ENCODE measurements at regions not wholly inside any gene's neighbourhood (a gene's known extent, or its start where the extent isn't known, plus 50 kb on each side); places are given as distances from the start of the nearest gene placed in this dataset.

DNA sequence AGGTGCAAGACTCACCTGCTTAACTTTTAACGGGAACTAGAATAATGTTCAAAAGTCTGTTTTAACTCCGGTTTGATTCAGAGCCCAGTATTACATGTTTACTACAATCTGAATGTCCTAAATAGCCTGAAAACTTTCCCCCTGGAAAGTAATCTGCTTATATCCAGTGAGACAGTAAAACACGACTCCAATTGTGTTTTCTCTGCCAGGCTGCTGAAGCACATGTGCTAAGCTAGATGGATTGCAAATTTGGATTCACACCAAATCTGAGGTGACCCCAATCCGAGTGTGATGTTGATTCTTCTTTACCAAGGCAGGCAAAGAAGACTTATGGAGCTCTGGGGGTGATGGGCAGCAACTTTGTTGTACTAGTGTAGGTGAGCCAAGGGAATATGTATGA is 158.7 kb upstream of the PDGFD start:
- intact Hi-C loops (cut with DNase I), result no loop called here
- no peak for DNase-seq (ENCODE audit: low spot score)
- no peaks in the 10 kb centered on the region for H3K4me1 ChIP-seq (replicated peaks)
- no peaks in the 10 kb centered on the region for H3K9me3 ChIP-seq
- TF ChIP-seq POLR2A (IDR thresholded peaks at IDR 0.05), result no peak
- no peak for TF ChIP-seq POLR2AphosphoS5 (IDR thresholded peaks at IDR 0.05)
- TF ChIP-seq, protein P1, sequence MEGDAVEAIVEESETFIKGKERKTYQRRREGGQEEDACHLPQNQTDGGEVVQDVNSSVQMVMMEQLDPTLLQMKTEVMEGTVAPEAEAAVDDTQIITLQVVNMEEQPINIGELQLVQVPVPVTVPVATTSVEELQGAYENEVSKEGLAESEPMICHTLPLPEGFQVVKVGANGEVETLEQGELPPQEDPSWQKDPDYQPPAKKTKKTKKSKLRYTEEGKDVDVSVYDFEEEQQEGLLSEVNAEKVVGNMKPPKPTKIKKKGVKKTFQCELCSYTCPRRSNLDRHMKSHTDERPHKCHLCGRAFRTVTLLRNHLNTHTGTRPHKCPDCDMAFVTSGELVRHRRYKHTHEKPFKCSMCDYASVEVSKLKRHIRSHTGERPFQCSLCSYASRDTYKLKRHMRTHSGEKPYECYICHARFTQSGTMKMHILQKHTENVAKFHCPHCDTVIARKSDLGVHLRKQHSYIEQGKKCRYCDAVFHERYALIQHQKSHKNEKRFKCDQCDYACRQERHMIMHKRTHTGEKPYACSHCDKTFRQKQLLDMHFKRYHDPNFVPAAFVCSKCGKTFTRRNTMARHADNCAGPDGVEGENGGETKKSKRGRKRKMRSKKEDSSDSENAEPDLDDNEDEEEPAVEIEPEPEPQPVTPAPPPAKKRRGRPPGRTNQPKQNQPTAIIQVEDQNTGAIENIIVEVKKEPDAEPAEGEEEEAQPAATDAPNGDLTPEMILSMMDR (IDR thresholded peaks at IDR 0.05), result no peak
- no peaks in the 10 kb centered on the region for H3K36me3 ChIP-seq
- H3K4me3 ChIP-seq, result no peak overlapping the region
- WGBS, result 53% methylated on average over 4 of the region's 4 CpGs
- no peak overlapping the region for H3K27ac ChIP-seq
- H3K27me3 ChIP-seq (replicated peaks; ENCODE audit: insufficient read depth), result no peaks in the 10 kb centered on the region

DNA sequence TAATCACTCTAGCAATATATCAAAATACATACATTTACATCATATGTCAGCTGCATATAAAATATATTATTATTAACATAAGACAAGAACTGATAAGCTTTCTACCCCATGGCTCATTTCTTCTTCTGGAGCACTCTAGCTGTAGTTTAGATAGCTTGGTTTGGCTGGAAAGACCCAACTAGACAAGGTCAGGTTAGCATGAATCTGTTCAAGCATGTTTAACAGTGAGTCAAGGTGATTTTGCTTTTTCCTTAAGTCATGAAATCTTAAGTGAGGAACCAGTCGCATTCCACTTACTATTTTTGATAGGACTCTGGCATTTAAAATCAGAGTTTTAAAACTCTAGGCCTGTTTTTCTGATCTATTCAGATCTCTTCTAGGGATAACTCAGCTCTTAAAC is 157.0 kb upstream of the PDGFD start:
- Histone ChIP-seq H3K27ac (no peak overlapping the region), H3K27me3 (replicated peaks; ENCODE audit: insufficient read depth) (no peaks in the 10 kb centered on the region), H3K4me1 (replicated peaks) (no peaks in the 10 kb centered on the region), H3K9me3 (no peaks in the 10 kb centered on the region), H3K36me3 (no peaks in the 10 kb centered on the region), H3K4me3 (no peak overlapping the region)
- DNase-seq (ENCODE audit: low spot score), result no peak
- WGBS, result 91% methylated on average over 1 of the region's 1 CpG
- TF ChIP-seq POLR2A (IDR thresholded peaks at IDR 0.05) (no peak), POLR2AphosphoS5 (IDR thresholded peaks at IDR 0.05) (no peak)
- TF ChIP-seq, protein P1 (IDR thresholded peaks at IDR 0.05), result no peak
- intact Hi-C loops (cut with DNase I), result no loop called here

DNA sequence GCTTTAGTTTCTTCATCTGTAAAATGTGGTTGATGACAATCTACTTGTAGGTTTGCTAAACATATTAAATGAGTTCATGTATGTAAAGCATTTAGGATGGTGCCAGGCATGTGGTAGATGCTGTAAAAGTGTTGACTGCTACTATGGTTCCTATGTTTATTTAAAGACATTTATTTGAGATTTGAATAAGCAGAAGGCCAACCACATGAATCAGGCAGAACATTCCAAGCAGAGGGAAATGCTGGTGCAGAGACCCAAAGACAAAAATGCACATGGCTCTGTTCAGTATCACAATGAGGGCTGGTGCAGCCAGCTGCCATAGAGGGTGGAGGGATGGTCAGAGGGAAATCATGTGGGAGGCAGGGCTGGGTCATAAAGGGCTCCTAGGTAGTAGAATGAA is 156.2 kb upstream of the PDGFD start:
- intact Hi-C loops (cut with DNase I), result no loop called here
- TF ChIP-seq POLR2AphosphoS5 (IDR thresholded peaks at IDR 0.05) (no peak), POLR2A (IDR thresholded peaks at IDR 0.05) (no peak)
- TF ChIP-seq, protein P1 (IDR thresholded peaks at IDR 0.05), result no peak
- no peaks in the 10 kb centered on the region for H3K9me3 ChIP-seq

DNA sequence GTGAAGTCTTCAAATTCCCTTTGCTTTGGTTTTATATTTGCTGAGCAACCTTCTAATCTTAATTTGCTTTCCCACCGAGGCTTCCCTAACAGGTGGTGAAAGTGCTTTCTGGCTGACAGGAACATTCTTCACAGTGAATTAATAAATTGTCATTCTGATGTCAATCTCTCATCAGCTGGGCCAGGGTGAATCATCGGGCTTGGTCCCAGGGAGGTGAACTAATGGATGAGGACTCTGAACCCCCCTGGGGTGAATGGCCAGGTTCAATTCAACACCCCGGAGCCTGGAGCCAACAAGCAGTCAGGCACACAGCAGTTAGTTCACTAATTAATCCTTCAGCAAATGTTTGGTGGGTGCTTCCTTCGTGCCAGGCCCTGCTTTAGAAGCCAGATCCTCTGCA is 155.4 kb upstream of the PDGFD start:
- no peak for TF ChIP-seq POLR2AphosphoS5 (IDR thresholded peaks at IDR 0.05)
- TF ChIP-seq, protein P1 (IDR thresholded peaks at IDR 0.05), result no peak
- TF ChIP-seq POLR2A (IDR thresholded peaks at IDR 0.05), result no peak
- Histone ChIP-seq H3K27me3 (replicated peaks; ENCODE audit: insufficient read depth) (no peaks in the 10 kb centered on the region), H3K4me1 (replicated peaks) (no peaks in the 10 kb centered on the region), H3K36me3 (no peaks in the 10 kb centered on the region), H3K4me3 (no peak overlapping the region), H3K9me3 (no peaks in the 10 kb centered on the region), H3K27ac (no peak overlapping the region)
- DNase-seq (ENCODE audit: low spot score), result no peak
- WGBS, result 75% methylated on average over 4 of the region's 4 CpGs
- intact Hi-C loops (cut with DNase I), result no loop called here

More for the DNA sequence above, 156.2 kb upstream of the PDGFD start:
- no peaks in the 10 kb centered on the region for H3K36me3 ChIP-seq
- no peak overlapping the region for H3K27ac ChIP-seq
- H3K27me3 ChIP-seq (replicated peaks; ENCODE audit: insufficient read depth), result no peaks in the 10 kb centered on the region
- H3K4me1 ChIP-seq (replicated peaks), result no peaks in the 10 kb centered on the region
- DNase-seq (ENCODE audit: low spot score), result no peak
- H3K4me3 ChIP-seq, result no peak overlapping the region

DNA sequence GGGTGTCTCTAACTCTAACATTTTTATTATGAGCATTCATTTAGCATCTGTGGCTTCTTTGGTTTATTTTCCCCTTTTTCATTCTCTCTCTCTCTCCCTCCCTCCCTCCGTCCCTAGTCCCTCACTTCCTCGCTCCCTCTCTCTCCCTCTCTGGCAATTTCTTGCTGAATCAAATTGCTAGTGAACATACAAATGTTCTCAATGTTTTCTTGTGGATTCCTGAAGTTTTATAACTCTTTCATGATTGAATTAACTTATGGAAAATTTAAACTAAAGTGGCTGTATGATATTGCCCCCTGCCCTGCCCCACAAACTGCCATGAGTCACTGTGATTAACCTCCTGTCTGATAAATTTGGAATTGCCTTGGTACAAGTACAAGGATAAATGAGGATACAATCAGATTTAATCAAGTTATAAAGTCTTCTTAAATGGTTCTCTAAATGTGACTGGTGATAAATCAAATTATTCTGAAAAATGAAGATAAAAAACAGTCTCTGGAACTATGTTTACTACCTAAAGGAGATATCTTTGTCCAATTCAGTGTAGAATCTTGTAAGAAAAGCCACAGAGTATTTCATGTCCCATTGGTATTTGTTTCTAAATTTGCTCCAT is 143.0 kb upstream of the PDGFD start:
- DNase-seq (ENCODE audit: low spot score), result no peak
- H3K27me3 ChIP-seq (replicated peaks; ENCODE audit: insufficient read depth), result no peaks in the 10 kb centered on the region
- H3K27ac ChIP-seq, result no peak overlapping the region
- no peaks in the 10 kb centered on the region for H3K4me1 ChIP-seq (replicated peaks)
- no peaks in the 10 kb centered on the region for H3K9me3 ChIP-seq
- 83% methylated on average over 2 of the region's 2 CpGs for WGBS
- intact Hi-C loops (cut with DNase I), result no loop called here
- H3K36me3 ChIP-seq, result no peaks in the 10 kb centered on the region
- no peak overlapping the region for H3K4me3 ChIP-seq
- no peak for TF ChIP-seq POLR2A (IDR thresholded peaks at IDR 0.05)
- TF ChIP-seq, protein P1 (IDR thresholded peaks at IDR 0.05), result no peak
- no peak for TF ChIP-seq POLR2AphosphoS5 (IDR thresholded peaks at IDR 0.05)
